ENCODE measurements at regions not wholly inside any gene's neighbourhood (a gene's known extent, or its start where the extent isn't known, plus 50 kb on each side); places are given as distances from the start of the nearest gene placed in this dataset.

DNA sequence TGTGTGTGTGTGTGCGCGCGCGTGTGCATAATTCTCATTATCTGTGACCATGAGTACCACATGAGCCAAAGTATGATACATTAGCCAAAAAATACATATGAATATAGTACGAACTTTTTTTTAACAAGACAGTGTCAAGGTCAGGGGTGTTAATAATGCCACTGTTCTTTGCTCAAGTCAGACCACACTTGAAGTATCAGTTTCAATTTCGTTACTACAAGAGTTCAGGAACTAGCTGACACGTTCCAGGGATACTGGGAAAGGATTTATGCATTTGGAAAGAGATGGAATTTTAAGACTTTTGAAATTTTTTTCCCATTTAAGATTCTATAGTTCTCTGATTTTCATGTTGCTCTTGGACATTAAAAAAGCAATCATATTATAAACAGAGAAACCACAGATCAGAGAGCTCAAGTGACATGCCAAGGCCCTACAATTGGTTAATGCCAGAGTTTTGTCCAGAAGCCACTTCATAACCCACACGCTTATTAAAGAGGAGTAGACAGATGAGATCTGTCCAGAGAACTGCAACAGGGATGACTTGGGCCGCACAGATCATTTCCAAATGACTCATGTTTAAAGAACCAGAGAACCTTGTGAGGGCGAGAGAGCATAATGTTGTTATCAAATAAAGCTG is 718.8 kb upstream of the SGCG start:
- no peak for DNase-seq

DNA sequence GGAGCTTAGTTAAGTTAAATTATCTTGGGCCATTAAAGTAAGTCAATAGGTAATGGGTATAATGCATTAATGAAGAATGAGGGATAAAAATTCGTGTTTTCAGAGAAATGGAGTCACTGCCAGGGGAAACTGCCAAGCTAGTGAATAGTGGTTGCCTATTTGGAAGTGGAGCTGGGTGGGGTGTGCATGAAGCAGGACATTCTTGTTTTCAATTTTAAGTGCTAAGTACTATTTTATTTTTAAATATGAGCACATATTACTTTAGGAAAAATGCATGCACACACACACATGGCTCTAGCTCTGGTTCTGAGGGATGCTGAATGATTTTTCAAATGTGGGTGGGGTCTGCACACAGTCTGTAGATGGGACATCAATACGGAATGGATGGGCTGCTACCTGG is 717.7 kb upstream of the SGCG start:
- DNase-seq: no peak

DNA sequence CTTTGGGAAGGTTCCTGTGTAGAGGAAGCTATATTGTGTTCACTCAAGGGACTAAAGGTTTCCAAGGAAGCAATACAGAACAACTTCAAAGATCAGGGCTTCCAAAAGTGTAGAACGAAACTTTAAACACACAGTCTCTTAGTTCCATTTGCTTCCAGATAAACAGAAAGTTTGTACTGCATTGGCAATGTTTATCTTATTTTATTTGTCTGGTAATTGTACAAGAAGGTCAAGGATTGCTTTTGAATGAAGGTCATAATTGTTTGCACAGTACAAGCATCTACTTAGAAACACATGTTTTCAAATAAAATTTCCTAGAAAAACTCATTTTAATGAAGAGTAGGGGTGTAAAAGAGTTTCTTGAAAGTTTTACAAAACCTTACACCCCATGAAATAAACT is 712.7 kb upstream of the SGCG start:
- DNase-seq: no peak

DNA sequence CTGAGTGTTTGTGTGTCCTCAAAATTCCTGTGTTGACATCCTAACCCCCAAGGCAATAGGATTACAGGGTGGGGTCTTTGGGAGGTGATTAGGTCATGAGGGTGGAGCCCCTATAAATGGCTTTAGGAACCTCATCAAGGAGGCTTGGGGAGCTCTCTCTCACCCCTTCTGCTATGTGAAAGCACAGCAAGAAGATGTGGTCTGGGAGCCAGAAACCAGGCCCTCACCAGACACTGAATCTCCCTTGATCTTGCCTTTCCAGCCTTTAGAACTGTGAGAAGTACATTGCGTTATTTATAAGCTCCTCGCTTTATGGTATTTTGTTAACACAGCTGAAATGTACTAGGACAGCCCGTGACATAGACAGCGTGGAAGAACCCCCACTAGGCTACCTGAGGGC is 712.0 kb upstream of the SGCG start:
- no peak for DNase-seq

DNA sequence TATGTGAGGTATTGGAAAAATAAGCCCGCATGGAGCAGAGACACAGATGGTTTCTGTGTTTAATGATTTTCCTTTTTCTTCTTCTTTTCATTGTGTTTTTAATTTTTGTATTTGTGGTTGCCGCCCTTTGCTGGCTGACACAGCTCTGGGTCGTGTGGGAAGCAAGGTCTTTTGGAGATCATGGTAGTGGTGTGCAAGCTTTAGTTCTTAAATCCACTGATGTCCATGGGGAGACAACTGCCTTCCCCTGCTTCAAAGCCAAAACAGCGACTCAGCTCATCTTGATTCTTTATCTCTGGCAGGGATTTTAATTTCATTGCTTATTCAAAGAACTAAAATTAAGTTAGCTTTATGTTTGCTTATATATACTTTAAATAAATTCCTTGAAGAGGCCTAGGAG is 711.3 kb upstream of the SGCG start:
- DNase-seq: no peak

DNA sequence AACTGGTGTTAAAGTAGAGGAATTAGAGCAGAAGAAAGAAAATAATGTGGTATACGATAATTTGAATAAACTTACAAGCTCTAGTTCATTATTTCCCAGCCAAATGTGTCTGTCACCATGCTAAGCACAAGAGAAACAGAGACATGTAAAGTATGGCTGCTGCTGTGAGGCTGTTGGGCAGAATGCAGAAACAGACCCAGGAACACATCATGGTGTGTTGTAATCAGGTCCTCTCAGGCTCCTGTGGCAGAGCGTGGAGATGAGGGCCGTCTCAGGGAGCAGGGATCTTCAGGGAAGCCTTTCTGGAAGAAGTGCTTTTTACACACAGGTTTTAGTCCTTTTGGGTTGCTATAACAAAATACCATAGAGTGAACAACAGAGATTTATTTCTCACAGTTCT is 710.7 kb upstream of the SGCG start:
- DNase-seq: no peak

DNA sequence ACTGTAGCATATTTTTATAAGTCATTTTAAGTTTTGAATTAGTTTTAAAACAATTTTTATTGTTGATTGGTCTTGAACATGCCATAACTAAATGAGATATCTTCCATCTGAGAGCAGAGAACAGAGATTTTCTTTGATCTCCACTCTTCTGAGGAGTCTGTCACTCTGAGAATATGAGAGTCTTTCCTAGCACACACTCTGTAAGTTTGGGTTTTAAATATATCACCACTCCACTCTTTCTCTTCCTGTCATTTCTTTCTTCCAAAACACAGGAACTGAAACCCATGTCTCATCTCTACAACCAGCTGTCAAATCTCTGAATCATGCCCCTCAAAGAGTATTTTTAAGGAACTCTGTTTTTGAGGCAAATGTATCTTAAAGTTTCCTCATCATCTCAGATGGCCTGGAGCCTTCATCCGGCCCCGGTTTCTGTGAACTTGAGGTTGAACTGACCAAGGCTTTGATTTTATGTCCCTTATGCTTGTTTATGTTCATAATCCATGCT is 698.2 kb upstream of the SGCG start:
- no peak for DNase-seq

DNA sequence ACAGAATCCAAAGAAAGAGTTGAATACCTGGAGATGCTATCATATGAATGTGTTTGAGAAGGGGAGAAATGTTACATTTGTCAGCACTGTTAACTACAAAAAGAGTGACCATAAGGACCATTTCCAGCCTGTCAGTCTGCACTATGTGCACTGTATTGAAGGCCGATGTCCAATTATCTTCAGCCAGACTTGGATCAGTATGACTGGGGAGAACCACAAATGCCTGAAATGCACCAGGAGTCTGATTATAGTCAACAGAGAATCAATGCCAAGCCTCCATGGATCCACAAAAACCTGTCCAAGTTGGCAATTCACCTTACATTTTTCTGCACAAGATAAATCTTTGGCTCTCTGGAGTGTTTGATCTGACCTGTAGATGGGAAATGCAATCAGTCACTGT is 697.5 kb upstream of the SGCG start:
- no peak for DNase-seq

DNA sequence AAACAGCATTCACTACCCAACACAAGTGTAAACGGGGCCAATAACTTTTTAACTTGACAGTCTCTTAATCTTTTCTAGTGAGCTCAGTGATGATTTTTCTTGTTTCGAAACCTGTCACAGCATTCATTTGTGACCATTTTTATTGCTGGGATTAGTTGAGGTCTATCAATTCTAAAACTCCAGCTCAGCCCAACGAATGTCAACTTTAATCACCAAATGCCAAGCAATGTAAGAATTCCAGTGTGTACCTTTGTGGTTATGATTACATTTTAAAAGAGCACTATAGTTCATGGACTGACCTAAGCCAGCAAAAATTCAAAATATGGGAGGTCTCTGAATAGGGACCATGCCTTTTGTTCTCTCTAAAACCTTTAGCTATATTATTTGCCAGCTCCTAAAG is 694.3 kb upstream of the SGCG start:
- DNase-seq: no peak

DNA sequence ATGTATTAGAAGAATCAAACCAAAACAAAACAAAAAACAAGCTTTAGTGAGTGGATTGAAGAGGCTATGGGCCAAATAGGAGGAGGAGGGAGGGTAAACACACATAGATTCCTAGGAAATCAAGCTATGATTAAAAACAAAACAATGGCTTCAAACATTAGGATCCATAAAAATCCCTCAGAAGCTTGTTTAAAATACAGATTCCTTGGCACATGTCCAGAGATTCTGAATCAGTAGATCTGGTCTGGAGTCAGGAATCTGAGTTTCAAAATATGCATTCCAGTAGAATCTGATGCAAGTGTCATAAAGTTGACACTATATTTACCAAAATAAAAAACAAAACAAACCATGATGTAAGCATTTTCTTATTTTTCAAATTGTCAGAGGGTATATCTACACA is 692.8 kb upstream of the SGCG start:
- DNase-seq: no peak

DNA sequence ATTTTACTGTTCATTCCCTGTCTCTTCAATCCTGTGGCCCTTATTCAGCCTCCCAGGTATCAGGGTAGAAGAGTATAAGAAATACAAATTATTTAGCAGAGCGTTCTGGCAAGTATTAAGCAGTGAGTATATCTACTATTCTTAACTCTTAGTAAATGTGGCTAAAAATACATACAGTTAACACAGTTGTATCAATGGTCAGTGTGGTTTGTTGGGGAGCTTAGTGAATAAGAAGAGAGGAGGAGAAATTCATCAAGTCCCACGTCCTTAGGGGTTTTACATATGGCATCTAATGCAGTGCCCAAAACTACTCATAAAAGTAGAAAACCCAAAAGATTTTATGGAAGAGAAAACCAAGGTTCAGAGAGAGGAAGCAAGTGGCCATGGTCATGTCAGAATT is 691.0 kb upstream of the SGCG start:
- DNase-seq: no peak

DNA sequence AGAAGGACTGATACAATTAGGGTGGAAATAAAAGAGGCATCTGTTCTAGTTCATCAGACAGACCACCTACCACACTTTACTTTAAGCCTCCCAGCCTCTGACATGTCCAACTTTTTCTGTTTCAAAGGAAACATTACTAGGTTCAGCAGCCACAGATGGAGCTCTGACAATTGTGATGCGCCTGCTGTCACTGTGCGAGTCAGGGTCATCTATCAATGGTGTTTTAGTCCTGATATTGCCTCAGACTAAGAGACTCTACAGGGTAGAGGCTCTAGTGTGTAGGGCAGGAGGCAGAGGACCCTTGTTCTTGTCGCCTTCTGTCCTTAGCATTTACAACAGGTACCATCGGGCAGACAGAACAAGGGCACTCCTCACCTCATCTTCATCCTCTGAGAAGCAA is 685.0 kb upstream of the SGCG start:
- no peak for DNase-seq

DNA sequence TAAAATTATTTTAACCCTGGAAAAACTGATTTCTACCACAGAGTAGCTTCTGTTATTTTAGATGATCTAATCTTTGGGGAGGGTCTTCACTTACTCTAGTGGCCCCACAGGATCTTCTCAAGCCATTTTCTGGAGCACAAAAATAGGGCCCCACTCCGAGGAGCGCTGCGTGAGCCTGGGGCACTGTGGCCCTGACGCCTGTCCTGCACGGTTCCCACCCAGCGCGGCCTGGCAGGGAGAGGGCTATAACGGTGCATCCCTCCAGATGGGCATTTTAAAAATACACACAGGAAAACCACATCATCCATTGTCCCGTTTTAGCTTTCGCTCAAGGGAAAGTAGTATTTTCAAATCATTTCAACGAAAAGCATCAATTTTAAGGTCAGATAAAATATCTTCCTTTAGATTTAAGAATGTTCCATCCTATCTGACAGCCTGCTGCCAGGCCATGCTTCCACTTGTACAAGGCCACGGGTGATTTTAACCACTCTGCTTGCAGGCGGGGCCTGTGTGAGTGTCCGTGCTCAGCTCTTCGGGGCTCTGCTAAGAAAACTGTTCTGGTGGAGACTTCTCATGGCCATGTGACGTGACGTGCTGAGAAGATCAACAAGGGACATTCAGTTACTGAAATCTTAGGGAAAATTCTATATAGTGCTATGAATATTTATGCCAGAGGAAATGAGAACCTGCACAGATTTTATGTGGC is 683.8 kb upstream of the SGCG start:
- no peak for DNase-seq

DNA sequence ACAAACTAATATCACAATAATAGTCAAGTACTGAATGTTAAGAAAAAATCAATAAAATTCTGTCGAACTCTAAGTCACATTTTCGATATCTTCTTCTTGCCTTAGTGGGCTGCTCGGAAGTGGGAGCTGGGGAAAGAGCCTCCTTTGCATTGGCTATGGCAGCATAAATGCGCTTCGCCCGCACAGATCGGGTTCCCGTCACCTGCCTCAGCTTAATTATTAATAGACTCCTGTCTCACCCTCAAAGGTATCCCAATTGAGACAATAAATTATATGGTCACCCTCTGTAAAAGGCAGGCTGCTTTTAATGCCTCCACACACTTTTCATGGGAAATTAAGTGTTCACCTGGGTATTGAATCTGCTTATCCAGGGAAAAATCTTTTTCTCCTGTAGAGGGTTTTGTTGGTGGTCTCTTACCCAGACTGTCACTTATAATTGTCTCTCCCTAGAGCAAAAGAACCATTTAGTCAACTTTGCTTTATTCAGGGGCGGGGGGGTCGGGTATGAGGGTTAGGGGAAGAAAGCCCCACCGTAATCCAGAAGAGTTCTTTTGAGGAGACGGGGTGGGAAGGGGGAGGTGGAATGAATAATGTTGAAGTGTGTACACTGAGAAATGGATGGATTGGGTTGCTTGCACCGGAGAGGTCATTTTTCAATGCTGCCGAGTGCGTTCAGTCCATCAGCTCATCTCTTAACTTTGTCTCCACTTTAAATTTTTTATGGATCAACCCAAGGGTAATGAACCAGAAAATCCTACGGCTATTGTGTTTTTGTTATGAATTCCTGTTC is 682.6 kb upstream of the SGCG start:
- no peak for DNase-seq

DNA sequence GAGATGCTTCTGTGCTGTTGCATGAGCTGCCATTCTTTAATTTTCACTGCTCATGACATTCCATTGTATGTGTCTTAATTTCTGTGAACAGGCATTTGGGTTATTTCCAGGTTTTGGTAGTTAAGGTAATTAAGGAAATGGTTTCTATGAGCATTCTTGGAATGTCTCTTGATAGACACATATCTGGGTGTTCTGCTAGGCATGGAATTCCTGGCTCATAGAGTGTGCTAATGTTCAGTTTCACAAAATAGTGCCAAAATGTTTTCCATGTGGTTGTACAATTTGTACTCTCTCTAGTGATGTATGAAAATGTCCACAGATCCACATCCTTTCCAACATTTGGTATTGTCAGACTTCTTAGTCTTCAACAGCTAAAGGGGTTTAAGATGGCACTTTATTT is 680.9 kb upstream of the SGCG start:
- DNase-seq: no peak

DNA sequence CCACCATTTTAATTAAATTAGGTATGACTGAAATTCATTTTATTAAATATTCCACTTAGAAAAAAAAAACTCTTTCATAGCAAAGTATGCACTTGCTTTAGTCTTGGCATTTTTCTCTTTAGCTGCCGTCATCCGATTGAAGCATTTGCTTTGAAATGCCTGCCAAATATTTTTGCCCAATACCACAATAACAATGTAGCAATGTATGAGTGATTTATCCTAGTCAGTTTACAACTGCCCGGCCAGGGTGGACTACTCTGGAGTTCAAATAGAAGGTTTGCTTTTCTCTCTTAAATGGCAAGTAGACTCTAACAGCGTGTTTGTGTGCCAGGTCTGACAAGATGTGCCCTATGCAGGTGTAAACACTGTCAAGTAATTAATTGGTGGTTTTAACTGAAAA is 675.3 kb upstream of the SGCG start:
- no peak for DNase-seq

DNA sequence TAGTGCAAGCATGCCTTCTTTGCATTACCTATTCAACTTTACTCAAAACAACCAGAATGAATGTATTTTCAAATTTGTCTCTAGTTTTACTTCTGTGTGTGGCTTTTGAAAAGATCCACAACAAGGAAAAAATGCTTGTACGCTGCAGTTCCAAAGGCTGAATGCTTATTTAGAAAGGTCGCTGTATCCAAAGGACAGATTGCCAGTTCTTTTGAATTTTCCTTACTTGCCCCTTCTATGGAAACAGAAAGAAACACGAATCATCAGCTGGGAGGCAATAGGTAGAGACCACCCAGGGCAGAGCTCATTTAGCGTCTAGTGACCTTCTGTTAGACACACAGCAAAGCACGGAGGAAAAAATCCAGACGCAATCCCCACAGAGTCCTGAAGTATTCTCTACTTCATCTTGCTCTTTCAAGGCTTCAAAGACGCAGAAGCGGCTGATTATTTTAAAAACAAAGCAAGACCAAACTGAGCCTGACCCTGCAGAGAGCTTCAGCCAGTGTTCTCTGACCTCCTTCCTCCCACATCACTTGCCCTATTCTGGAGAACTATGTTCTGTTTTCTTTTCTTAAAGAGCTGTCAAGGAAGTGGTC is 674.6 kb upstream of the SGCG start:
- DNase-seq: no peak

DNA sequence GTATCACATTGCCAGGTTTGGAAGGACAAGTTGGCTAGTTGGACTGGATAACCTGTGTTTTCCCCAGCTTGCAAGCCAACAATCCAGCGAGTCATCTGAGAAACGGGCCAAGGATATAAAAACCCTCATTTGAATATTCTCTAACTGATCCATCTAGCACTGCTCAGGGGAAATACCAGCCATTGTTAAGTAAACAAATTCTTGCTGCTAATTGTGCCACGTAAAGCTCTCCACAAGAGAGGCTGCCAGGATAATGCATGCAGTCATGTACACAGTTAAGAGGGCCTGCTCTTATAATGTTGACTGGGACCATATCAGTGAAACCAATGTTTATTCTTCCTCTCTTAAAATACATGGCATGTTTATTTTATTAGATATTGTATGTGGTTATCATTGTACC is 663.2 kb upstream of the SGCG start:
- DNase-seq: no peak

DNA sequence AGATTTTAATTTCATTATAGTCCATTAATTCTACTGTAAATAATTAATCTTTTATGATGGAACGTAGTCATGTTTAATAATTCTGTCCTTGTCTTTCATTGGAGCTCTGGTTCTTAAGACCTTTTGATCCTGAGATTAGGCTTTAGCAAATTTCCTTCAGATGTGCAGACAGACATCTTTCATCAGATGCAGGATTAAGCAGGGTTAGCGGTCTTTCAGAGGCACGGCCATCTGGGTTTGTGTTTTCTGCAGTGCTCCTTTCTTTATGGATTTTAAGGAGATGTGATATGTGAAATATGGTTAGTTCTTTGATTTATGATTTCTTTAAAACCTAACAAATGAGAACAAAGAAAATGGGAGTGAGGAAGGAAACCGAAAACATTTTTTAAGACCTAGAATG is 643.9 kb upstream of the SGCG start:
- no peak for DNase-seq

DNA sequence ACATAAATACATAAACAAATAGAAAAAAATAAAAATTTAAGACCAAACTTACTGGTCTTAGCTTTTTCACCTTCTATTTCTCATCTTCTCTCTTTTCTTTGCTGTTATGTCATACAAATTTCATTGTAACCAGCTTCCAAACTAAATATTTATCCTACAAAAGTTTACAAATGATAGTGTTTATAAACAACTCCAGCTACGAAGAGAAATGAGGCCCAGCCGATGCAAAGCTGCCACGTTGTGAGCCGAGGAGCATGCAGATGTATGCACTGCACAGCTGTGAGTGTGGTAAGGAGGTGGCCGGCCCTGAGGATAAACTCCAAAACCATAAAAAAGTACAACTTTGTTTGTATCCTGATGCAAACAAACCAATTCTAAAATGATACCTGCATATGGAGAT is 642.4 kb upstream of the SGCG start:
- no peak for DNase-seq

DNA sequence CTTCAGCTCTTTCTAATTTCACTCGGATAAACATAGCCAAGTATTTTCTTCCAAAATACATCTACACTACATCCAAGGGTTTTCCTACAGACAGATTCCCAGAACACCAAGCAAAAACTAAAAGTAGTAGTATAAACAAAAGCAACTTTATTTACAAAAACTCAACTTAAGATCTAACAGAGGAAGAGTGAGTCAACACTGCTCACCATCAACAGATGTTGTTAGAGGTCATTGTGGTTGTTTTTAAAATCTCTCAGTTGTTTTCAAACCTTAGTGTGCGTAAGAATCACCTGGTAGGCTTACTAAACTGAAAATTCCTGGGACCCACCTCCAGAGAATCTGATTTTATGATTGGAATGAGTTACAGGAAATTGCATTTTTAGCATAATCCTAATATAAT is 631.7 kb upstream of the SGCG start:
- no peak for DNase-seq

DNA sequence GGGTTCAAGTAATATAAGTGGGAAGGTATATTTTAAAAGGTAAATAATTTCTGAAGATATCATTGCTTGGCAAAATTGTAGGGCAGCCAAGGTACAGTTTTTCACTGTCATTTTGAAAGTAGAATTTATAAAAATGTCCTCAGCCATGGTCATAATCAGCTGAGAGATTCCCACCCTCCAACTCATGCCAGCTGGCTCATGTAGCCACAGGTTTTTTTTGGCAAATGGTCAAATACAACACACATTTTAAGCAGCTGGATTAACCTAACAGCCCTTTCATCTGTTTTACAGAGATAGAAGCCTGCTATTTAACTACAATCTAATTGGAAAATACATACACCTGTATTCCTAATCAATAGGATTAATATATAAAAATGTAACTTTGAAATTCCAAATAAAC is 619.2 kb upstream of the SGCG start:
- no peak for DNase-seq

DNA sequence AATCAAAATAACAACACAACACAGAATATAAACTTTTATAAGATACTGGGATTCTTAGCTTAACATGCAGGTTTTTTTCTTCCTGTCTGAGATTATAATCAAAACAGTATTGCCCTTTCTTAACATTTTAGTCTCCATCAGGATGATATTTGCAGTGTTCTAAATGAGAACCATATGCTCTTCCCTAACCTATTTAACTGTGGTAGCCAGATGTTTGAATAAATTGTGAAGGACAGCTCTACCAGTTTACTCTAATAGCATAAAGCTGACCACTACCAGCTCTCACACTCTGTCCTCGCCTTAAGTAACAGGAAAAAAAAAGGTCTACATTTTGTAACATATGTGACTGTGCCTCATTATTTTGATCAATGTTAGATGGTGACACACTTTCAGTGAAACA is 618.7 kb upstream of the SGCG start:
- DNase-seq: no peak

DNA sequence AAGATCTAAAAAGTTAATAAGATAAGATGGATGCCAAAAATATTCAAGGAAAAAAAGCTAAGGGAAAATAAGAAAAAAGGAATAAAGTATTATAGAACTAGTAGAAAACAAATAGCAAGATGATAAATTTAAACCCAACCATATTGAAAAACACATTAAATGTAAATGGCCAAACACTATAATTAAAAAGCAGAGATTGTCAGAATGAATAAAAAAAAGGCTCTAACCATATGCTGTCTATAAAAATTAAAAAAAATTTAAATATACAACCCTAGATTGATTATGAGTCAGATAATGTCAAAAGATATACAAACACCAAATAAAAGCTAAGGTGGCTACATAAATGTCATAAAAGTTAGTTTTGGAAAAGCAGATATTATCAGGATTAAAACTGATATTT is 617.5 kb upstream of the SGCG start:
- DNase-seq: no peak
